ENCODE measurements at regions not wholly inside any gene's neighbourhood (a gene's known extent, or its start where the extent isn't known, plus 50 kb on each side); places are given as distances from the start of the nearest gene placed in this dataset.

GRCh38 chrX:102832661-102833060 is 104.4 kb upstream of the RAB40AL start:
- TF ChIP-seq CTCF (IDR thresholded peaks at IDR 0.05 in 8 of 11, conservative IDR thresholded peaks at IDR 0.05 in 3 of 11) (no peak), POLR2AphosphoS5 (IDR thresholded peaks at IDR 0.05) (no peak), POLR2A (IDR thresholded peaks at IDR 0.05) (no peak)

Measured in spleen (tissue), 7 donors.